ENCODE measurements at regions not wholly inside any gene's neighbourhood (a gene's known extent, or its start where the extent isn't known, plus 50 kb on each side); places are given as distances from the start of the nearest gene placed in this dataset.

DNA sequence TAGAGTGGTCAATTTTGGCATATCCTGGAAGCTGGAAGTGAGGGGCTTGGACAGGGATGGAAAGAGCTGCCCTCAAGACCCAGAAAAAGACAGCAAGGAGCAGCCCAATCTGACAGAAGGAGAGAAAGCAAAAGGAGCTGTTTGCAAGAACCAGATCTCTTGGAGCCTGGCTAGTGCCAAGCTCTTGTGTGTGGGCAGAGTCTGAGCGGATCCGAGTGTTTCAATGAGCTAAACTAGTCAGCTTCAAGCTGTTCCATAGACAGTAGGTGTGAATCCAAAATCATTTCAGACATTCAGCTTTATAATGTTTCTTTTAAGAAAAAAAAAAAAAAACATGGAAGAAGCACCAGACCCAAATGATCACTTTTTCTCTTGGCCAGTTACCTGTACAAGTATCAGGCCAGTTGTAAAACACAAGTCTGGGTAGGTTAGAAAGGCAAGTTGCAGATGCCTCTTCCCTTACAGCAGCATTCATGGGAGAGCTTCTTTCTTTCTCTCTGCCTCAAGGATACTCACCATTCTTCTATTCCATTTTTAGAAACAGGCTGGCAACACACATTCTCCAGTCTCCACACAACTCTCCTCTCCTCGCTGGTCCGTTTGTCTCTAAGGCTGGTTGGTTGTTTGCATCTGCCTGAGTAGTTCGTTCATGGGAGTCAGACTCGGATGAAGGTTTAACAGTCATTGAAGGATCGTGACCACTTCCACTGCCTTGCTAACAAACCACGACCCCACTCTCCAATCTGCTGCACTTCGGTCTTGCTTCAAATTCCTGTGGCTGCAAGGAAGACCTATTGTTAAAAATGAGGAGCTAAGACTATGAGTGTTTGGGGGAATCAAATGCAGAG, 105.2 kb upstream of the GATB start:
- Histone ChIP-seq H2AFZ (ENCODE audit: low read depth) (no peak overlapping the region), H3K9ac (no peak overlapping the region), H3K79me2 (ENCODE audit: insufficient read depth, low read depth) (no peaks in the 10 kb centered on the region), H3K27me3 (ENCODE audit: insufficient read depth, low read depth) (no peaks in the 10 kb centered on the region), H3K4me2 (no peak overlapping the region), H3K4me3 (IDR thresholded peaks at IDR 0.05; ENCODE audit: insufficient read depth, low read depth, low read length) (no peak overlapping the region), H3K4me1 (ENCODE audit: low read depth, poor library complexity, severe bottlenecking) (no peaks in the 10 kb centered on the region), H3K27ac (no peak overlapping the region), H3K36me3 (ENCODE audit: insufficient read depth) (no peaks in the 10 kb centered on the region), H4K20me1 (ENCODE audit: insufficient read depth) (no peaks in the 10 kb centered on the region)
- TF ChIP-seq, protein P1, sequence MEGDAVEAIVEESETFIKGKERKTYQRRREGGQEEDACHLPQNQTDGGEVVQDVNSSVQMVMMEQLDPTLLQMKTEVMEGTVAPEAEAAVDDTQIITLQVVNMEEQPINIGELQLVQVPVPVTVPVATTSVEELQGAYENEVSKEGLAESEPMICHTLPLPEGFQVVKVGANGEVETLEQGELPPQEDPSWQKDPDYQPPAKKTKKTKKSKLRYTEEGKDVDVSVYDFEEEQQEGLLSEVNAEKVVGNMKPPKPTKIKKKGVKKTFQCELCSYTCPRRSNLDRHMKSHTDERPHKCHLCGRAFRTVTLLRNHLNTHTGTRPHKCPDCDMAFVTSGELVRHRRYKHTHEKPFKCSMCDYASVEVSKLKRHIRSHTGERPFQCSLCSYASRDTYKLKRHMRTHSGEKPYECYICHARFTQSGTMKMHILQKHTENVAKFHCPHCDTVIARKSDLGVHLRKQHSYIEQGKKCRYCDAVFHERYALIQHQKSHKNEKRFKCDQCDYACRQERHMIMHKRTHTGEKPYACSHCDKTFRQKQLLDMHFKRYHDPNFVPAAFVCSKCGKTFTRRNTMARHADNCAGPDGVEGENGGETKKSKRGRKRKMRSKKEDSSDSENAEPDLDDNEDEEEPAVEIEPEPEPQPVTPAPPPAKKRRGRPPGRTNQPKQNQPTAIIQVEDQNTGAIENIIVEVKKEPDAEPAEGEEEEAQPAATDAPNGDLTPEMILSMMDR (conservative IDR thresholded peaks at IDR 0.05; ENCODE audit: low read depth, low read length): no peak

DNA sequence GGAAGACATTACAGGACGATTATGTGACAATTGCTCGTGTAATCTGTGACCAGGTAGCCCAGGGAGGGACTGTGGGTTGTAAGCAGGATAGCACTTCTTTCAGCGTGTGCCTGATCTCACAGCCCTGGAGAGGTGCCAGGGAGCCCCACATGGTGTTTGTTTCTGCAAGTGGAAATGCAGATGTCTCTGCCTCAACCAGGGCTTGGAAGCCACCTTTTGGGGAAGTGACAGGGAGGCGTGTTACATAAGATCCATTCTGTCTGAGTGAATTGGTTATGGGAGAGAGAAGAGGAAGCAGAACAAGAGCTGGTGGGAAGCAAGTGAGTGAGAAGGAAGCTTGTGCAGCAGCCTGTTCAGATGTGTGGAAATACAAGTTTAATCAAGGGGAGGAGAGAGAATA, 104.5 kb upstream of the GATB start:
- TF ChIP-seq, protein P1 (conservative IDR thresholded peaks at IDR 0.05; ENCODE audit: low read depth, low read length): no peak
- H3K79me2 ChIP-seq (ENCODE audit: insufficient read depth, low read depth): no peaks in the 10 kb centered on the region
- no peak overlapping the region for H3K4me2 ChIP-seq
- H3K4me1 ChIP-seq (ENCODE audit: low read depth, poor library complexity, severe bottlenecking): no peaks in the 10 kb centered on the region
- no peak overlapping the region for H3K27ac ChIP-seq
- H3K27me3 ChIP-seq (ENCODE audit: insufficient read depth, low read depth): no peaks in the 10 kb centered on the region
- no peaks in the 10 kb centered on the region for H4K20me1 ChIP-seq (ENCODE audit: insufficient read depth)
- no peak overlapping the region for H2AFZ ChIP-seq (ENCODE audit: low read depth)
- no peak overlapping the region for H3K4me3 ChIP-seq (IDR thresholded peaks at IDR 0.05; ENCODE audit: insufficient read depth, low read depth, low read length)
- no peaks in the 10 kb centered on the region for H3K36me3 ChIP-seq (ENCODE audit: insufficient read depth)
- no peak overlapping the region for H3K9ac ChIP-seq

DNA sequence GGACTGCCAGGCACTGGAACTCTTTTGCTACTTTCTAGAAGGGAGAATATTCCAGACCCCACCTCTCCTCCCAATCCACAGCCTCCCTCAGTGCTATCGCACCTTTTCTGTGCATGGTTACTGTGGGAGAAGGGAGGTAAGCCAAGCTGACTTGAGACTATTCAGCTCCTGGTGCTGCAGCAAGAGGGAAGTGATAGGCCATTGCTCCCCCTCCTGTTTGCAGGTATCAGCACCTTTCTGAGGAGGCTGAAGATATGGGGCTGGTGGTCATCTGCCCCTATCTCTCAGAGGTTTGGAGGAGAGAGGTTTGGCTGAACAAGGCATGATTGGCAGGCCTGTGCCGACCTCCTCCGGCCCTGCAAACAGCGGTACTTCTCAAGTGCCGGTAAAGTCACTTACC, 103.3 kb upstream of the GATB start:
- Histone ChIP-seq H2AFZ (ENCODE audit: low read depth) (no peak overlapping the region), H3K4me2 (no peak overlapping the region)

DNA sequence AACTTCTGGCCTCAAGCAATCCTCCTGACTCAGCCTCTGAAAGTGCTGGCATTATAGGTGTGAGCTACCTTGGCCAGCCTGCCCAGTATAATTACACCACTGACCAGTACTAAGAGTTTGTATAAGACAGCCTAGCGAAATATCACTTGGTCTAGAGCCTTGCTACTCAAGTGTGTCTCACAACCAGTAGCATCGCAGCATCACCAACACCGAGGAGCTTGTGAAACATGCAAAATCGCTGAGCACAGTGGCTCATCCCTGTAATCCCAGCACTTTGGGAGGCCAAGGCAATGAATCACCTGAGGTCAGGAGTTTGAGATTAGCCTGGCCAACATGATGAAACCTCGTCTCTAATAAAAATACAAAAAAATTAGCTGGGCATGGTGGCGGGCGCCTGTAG, 102.0 kb upstream of the GATB start:
- H2AFZ ChIP-seq (ENCODE audit: low read depth): no peak overlapping the region
- H3K4me1 ChIP-seq (ENCODE audit: low read depth, poor library complexity, severe bottlenecking): no peaks in the 10 kb centered on the region
- H3K4me3 ChIP-seq (IDR thresholded peaks at IDR 0.05; ENCODE audit: insufficient read depth, low read depth, low read length): no peak overlapping the region
- no peak overlapping the region for H3K9ac ChIP-seq
- H3K79me2 ChIP-seq (ENCODE audit: insufficient read depth, low read depth): no peaks in the 10 kb centered on the region
- no peak overlapping the region for H3K27ac ChIP-seq
- TF ChIP-seq, protein P1 (conservative IDR thresholded peaks at IDR 0.05; ENCODE audit: low read depth, low read length): no peak
- no peak overlapping the region for H3K4me2 ChIP-seq
- H3K27me3 ChIP-seq (ENCODE audit: insufficient read depth, low read depth): no peaks in the 10 kb centered on the region
- no peaks in the 10 kb centered on the region for H4K20me1 ChIP-seq (ENCODE audit: insufficient read depth)
- no peaks in the 10 kb centered on the region for H3K36me3 ChIP-seq (ENCODE audit: insufficient read depth)

More for the DNA sequence above, 103.3 kb upstream of the GATB start:
- Histone ChIP-seq H3K27ac (no peak overlapping the region), H3K4me3 (IDR thresholded peaks at IDR 0.05; ENCODE audit: insufficient read depth, low read depth, low read length) (no peak overlapping the region), H4K20me1 (ENCODE audit: insufficient read depth) (no peaks in the 10 kb centered on the region), H3K4me1 (ENCODE audit: low read depth, poor library complexity, severe bottlenecking) (no peaks in the 10 kb centered on the region), H3K79me2 (ENCODE audit: insufficient read depth, low read depth) (no peaks in the 10 kb centered on the region), H3K9ac (no peak overlapping the region), H3K27me3 (ENCODE audit: insufficient read depth, low read depth) (no peaks in the 10 kb centered on the region), H3K36me3 (ENCODE audit: insufficient read depth) (no peaks in the 10 kb centered on the region)
- TF ChIP-seq, protein P1 (conservative IDR thresholded peaks at IDR 0.05; ENCODE audit: low read depth, low read length): no peak
